ENCODE measurements at regions not wholly inside any gene's neighbourhood (a gene's known extent, or its start where the extent isn't known, plus 50 kb on each side); places are given as distances from the start of the nearest gene placed in this dataset.

DNA sequence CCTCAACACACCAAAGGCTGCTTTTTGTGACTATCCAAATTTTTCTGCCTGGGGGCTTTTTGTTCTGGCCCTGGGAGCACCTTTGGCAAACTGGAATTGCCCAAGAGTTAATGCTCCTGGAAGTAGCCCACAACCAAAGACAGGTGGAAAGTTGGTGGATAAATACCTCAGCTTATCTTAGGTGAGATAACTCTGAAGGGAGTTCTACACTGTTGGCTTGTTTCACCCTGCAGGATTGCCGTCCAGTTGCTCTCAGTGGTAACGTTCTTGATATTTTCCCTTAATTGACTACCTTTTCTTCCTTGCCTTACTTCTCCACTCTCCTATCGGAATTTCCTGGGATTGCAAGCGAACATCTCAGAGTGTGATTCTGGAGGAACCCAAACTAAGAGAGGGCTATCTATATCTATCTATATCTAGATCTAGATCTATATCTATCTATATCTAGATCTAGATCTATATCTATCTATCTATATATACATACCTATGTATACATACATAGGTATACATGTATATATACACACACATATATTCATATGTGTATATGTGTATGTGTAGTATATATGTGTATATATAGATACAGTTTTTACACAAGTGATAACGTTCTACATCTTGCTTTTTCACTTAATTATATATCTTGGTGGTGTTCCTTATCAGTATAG, 82.6 kb upstream of the DHX15 start:
- no peak overlapping the region for H3K27ac ChIP-seq
- no peak for DNase-seq
- intact Hi-C loops (cut with DNase I; ENCODE audit: low total_unique reads) = no loop called here
- no peaks in the 10 kb centered on the region for H3K4me1 ChIP-seq
- H3K9me3 ChIP-seq = no peaks in the 10 kb centered on the region
- no peak for TF ChIP-seq POLR2A (IDR thresholded peaks at IDR 0.05)
- TF ChIP-seq, protein P1, sequence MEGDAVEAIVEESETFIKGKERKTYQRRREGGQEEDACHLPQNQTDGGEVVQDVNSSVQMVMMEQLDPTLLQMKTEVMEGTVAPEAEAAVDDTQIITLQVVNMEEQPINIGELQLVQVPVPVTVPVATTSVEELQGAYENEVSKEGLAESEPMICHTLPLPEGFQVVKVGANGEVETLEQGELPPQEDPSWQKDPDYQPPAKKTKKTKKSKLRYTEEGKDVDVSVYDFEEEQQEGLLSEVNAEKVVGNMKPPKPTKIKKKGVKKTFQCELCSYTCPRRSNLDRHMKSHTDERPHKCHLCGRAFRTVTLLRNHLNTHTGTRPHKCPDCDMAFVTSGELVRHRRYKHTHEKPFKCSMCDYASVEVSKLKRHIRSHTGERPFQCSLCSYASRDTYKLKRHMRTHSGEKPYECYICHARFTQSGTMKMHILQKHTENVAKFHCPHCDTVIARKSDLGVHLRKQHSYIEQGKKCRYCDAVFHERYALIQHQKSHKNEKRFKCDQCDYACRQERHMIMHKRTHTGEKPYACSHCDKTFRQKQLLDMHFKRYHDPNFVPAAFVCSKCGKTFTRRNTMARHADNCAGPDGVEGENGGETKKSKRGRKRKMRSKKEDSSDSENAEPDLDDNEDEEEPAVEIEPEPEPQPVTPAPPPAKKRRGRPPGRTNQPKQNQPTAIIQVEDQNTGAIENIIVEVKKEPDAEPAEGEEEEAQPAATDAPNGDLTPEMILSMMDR (IDR thresholded peaks at IDR 0.05) = no peak
- no peak overlapping the region for H3K4me3 ChIP-seq
- H3K27me3 ChIP-seq = no peaks in the 10 kb centered on the region
- no peaks in the 10 kb centered on the region for H3K36me3 ChIP-seq

DNA sequence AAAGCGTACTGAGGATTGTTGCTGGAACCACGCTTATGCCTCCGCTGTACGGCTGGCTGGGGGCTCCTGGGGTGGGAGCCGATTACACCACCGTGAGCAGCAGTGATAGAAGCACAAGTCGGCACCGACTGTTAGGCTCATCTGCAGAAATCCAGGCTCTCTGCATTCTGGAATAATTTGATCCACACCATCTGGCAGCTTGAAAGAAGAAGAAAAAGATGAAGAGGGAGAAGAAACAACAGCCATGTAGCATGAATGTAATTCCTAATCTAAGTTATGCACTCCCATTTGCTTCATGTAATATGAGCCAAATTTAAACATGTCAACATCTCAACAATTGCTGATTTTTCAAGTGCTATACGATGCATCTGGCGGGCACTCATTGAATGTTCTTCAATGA, 84.6 kb upstream of the DHX15 start:
- TF ChIP-seq, protein P1 (IDR thresholded peaks at IDR 0.05) = no peak
- no peak for TF ChIP-seq POLR2A (IDR thresholded peaks at IDR 0.05)
- intact Hi-C loops (cut with DNase I; ENCODE audit: low total_unique reads) = no loop called here
- Histone ChIP-seq H3K36me3 (no peaks in the 10 kb centered on the region), H3K27ac (no peak overlapping the region), H3K4me1 (no peaks in the 10 kb centered on the region), H3K4me3 (no peak overlapping the region), H3K27me3 (no peaks in the 10 kb centered on the region), H3K9me3 (no peaks in the 10 kb centered on the region)
- no peak for DNase-seq

DNA sequence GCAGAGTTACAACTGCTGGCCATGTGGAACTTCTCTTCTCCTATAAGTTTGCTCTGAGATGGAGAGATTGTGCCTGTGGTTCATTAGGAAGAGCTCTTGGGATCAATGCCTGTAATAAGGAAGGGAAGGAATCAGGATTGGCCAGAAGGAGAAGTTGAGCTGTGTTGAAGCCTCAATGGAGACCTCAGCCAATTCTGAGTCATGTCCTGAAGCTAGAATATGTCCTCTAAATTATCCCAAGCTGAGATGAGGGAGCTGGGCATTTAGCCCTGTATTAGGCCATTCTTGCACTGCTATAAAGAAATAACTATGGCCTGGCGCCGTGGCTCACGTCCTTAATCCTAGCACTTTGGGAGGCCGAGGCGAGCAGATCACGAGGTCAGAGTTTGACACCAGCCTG, 85.4 kb upstream of the DHX15 start:
- DNase-seq = no peak
- Histone ChIP-seq H3K27me3 (no peaks in the 10 kb centered on the region), H3K4me3 (no peak overlapping the region), H3K4me1 (no peaks in the 10 kb centered on the region), H3K9me3 (no peaks in the 10 kb centered on the region), H3K36me3 (no peaks in the 10 kb centered on the region), H3K27ac (no peak overlapping the region)
- intact Hi-C loops (cut with DNase I; ENCODE audit: low total_unique reads) = no loop called here
- no peak for TF ChIP-seq POLR2A (IDR thresholded peaks at IDR 0.05)
- TF ChIP-seq, protein P1 (IDR thresholded peaks at IDR 0.05) = no peak

DNA sequence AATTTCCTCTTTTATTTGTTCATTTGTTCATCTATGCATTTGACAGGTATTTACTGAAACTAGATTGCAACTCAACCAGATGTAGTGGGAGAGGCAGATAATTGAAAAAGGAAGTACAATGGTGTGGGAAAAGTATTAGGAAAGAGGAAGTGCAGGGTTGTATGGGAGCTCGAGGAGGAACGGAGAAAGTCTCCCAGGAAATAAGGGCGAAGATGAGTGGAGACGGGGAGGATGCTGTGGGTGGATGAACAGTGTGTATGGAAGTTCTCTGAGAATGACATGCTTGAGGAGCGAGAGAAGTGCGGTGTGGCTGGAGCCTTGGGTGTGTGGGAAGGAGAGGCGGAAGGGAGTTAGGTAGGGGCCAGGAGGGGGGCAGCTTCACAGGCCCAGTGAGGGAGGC, 87.5 kb upstream of the DHX15 start:
- Histone ChIP-seq H3K9me3 (no peaks in the 10 kb centered on the region), H3K4me3 (no peak overlapping the region), H3K4me1 (no peaks in the 10 kb centered on the region), H3K27me3 (no peaks in the 10 kb centered on the region), H3K36me3 (no peaks in the 10 kb centered on the region), H3K27ac (no peak overlapping the region)
- intact Hi-C loops (cut with DNase I; ENCODE audit: low total_unique reads) = no loop called here
- no peak for DNase-seq
- TF ChIP-seq, protein P1 (IDR thresholded peaks at IDR 0.05) = no peak
- no peak for TF ChIP-seq POLR2A (IDR thresholded peaks at IDR 0.05)

DNA sequence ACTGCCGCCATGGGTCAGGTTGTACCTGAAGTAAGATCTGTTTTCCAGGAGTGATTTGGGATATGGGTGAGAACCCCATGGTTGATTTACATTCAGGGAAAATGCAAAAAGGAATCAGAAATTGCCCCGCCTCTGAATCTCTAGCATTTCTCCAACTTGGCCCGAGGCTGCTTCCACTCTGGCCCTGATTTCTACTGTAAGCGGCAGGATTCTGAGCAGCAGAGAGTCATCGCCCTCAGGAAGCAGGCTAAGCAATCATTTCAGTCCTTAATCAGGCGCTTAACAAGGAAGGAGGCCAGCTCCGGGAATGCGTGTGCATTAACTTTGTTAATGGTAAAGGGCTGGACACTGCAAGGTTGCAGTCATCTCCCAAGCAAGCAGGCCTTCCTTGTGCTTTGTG, 88.5 kb upstream of the DHX15 start:
- Histone ChIP-seq H3K27me3 (no peaks in the 10 kb centered on the region), H3K4me3 (no peak overlapping the region), H3K9me3 (no peaks in the 10 kb centered on the region), H3K27ac (no peak overlapping the region), H3K4me1 (no peaks in the 10 kb centered on the region), H3K36me3 (no peaks in the 10 kb centered on the region)
- DNase-seq = no peak
- intact Hi-C loops (cut with DNase I; ENCODE audit: low total_unique reads) = no loop called here
- no peak for TF ChIP-seq POLR2A (IDR thresholded peaks at IDR 0.05)
- TF ChIP-seq, protein P1 (IDR thresholded peaks at IDR 0.05) = no peak

Data from uterus (tissue), 3 donors.